AG09309 (cell line): ENCODE measurements at regions not wholly inside any gene's neighbourhood (a gene's known extent, or its start where the extent isn't known, plus 50 kb on each side); places are given as distances from the start of the nearest gene placed in this dataset.

Experiments used
- DNase-seq: peaks from one replicate; pipeline ENCODE4 v3.0.0-alpha.2; 2010; ENCODE audit warnings: low read depth
- H3K4me3 ChIP-seq: 2 replicates; pipeline ENCODE4 v1.5.1; 2011; ENCODE audit warnings: mild to moderate bottlenecking, low read depth, low read length, moderate library complexity; ENCODE audit not compliant: control insufficient read depth
- CTCF ChIP-seq: IDR thresholded peaks from 2 replicates; pipeline ENCODE4 v1.5.1; 2011; ENCODE audit warnings: mild to moderate bottlenecking, low read depth, low read length, inconsistent platforms; ENCODE audit not compliant: insufficient read depth, control insufficient read depth; ENCODE audit errors: missing control alignments

DNA sequence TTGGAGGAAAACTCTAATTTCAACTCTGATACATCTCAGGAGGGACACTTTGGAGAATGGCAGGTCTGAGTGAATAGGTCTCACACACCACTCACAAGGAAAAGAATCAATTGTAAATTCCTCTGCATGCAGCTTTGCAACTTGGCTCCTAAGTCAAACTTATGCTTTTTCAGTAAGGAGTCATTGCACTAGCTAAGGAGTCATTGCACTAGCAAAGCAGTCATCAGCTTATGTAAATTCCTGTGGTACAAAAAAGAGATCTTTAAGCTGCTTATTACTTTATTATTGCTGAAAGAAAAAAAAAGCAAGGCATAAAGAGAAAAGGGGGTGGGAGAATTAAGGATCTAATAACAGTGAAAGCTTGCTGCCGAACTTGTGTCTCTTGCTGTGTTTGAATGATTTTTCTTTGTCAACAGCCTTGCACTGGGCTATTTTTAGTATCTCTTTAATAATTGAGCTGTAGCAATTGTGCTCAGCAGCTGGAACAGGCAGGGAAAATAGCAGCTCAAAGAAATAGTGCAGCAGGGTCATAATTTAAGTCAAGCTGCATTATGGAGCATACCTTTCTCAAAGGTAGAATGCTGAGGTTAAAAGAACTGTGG lies 154.3 kb upstream of the ARPP21 start:
- TF ChIP-seq CTCF: no peak
- DNase-seq: no peak
- no peak overlapping the region for H3K4me3 ChIP-seq

- no peak for TF ChIP-seq CTCF
- no peak overlapping the region for H3K4me3 ChIP-seq
- no peak for DNase-seq
Observed at GRCh38 chr3:35486295-35486694, 153.0 kb upstream of the ARPP21 start.

- DNase-seq: no peak
- TF ChIP-seq CTCF: no peak
- H3K4me3 ChIP-seq: no peak overlapping the region
Observed at GRCh38 chr3:35487376-35487775, 151.9 kb upstream of the ARPP21 start.

DNA sequence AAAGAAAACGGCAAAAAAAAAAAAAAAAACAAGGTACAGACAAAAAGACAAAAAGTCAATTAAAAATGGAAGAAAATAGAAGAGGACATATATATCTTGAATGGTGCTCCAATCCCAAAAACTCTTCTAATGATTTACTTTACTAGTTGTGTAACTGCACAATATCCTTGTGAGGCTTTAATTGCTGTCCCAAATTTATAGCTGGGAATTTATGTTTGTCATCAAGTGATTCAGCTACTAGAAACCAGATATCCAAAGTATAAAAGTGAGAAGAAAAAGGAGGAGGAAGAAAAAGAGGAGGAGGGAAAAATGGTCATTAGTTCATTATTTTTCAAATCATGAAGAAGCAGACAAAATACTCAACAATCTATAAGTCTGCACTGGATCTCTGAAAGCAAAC lies 150.8 kb upstream of the ARPP21 start:
- H3K4me3 ChIP-seq: no peak overlapping the region
- no peak for DNase-seq
- TF ChIP-seq CTCF: no peak

GRCh38 chr3:35492841-35493240 lies 146.5 kb upstream of the ARPP21 start:
- TF ChIP-seq CTCF: no peak

GRCh38 chr3:35498506-35499210 lies 140.7 kb upstream of the ARPP21 start:
- no peak for TF ChIP-seq CTCF
- no peak overlapping the region for H3K4me3 ChIP-seq
- DNase-seq: no peak

More at GRCh38 chr3:35492841-35493240, 146.5 kb upstream of the ARPP21 start:
- no peak for DNase-seq
- no peak overlapping the region for H3K4me3 ChIP-seq
